ENCODE measurements at regions not wholly inside any gene's neighbourhood (a gene's known extent, or its start where the extent isn't known, plus 50 kb on each side); places are given as distances from the start of the nearest gene placed in this dataset.

- no peak for TF ChIP-seq ZNF462 (CRISPR knock-in tag; IDR thresholded peaks at IDR 0.05)
- no peak for TF ChIP-seq EZH2phosphoT487 (IDR thresholded peaks at IDR 0.05; ENCODE audit: unreplicated experiment)
- TF ChIP-seq POLR2AphosphoS5 (IDR thresholded peaks at IDR 0.05; ENCODE audit: low read depth) = no peak
- no peak for TF ChIP-seq NANOG (IDR thresholded peaks at IDR 0.05; ENCODE audit: borderline replicate concordance)
- no peak for TF ChIP-seq ETS1 (IDR thresholded peaks at IDR 0.05)
- no peak for TF ChIP-seq ZNF331 (CRISPR knock-in tag; IDR thresholded peaks at IDR 0.05; ENCODE audit: low read depth)
- TF ChIP-seq EZH2 (IDR thresholded peaks at IDR 0.05; ENCODE audit: low read depth, unreplicated experiment) = no peak
These were observed 90.6 kb upstream of the CNIH3 start (continued) for GRCh38 chr1:224525411-224526040.

DNA sequence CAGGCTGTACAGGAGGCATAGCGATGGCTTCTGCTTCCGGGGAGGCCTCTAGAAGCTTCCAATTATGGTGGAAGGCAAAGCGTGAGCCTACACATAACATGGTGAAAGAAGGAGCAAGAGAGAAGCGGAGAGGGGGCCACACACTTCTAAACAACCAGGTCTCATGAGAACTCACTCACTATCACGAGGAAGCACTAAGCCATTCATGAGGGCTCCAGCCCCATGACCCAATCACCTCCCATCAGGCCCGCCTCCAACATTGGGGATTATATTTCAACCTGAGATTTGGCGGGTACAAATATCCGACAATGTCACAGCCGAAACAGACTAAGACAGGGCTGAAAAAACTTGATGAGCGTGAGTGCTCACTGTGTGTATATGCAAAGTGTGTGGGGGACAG, 89.3 kb upstream of the CNIH3 start:
- Mint-ChIP-seq H3K4me3 (no peak overlapping the region), H3K9me3 (no peaks in the 10 kb centered on the region), H3K4me1 (peaks cover 14% of the 10 kb centered on the region), H3K27ac (no peak overlapping the region; the same call in 1 of the 2 replicates), H3K27me3 (ENCODE audit: insufficient read depth, low read depth, poor library complexity) (peaks cover 4% of the 10 kb centered on the region), H3K36me3 (ENCODE audit: low read depth) (no peaks in the 10 kb centered on the region)
- Histone ChIP-seq H4K20me1 (replicated peaks; ENCODE audit: insufficient read depth) (no peaks in the 10 kb centered on the region), H3F3A (replicated peaks; ENCODE audit: low read depth) (no peaks in the 10 kb centered on the region), H3K27ac (ENCODE audit: low read depth) (no peak overlapping the region), H3K4me2 (no peak overlapping the region), H3K4me3 (no peak overlapping the region), H3K36me3 (ENCODE audit: insufficient read depth) (no peaks in the 10 kb centered on the region), H3K79me2 (replicated peaks; ENCODE audit: insufficient read depth) (no peaks in the 10 kb centered on the region), H3K27me3 (ENCODE audit: insufficient read depth) (no peaks in the 10 kb centered on the region), H3K9me2 (ENCODE audit: insufficient read depth) (0 out of 2 replicates have a peak, but pooled peaks cover 4% of the 10 kb centered on the region), H3K4me1 (ENCODE audit: insufficient read depth) (peaks cover 12% of the 10 kb centered on the region), H2AFZ (peak overlapping the region; percentile 61)
- DNase-seq (ENCODE audit: low spot score) (no peak), ATAC-seq (peak; percentile 31; the same call in 1 of the 3 replicates)
- TF ChIP-seq CREB1 (CRISPR knock-in tag; IDR thresholded peaks at IDR 0.05; ENCODE audit: low read depth) = no peak
